ENCODE measurements at regions not wholly inside any gene's neighbourhood (a gene's known extent, or its start where the extent isn't known, plus 50 kb on each side); places are given as distances from the start of the nearest gene placed in this dataset.
A peak's percentile ranks its signal among the peaks of the same experiment; 100 is the strongest.
"Not testable (repeated sequence)": the region's sequence is repeated elsewhere in the genome, so short reads cannot be mapped to it uniquely, and the experiment has no call there.

DNA sequence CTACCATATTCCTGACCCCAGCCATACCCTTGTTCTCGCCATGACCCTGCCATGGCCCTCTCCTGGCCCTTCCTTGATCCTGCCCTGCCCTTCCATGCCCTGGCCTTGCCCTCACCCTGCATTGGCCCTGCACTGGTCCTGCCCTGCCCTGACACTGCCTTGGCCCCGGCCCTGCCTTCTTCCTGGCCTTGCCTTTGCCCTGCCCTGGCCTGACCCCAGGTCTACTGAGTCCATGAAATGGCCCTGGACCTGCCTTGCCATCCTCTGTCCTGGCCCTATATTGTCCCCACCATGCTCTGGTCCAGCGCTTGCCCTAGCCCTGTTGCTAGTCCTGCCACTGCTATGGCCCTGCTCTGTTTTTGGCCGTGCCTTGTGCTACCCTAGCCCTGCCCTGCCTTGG is 536.1 kb downstream of the FOXD4L6 start:
- intact Hi-C loops (cut with DNase I; ENCODE audit: low total_unique reads); H3K9me3 ChIP-seq; H3K4me1 ChIP-seq; H3K36me3 ChIP-seq; H3K27me3 ChIP-seq; DNase-seq; H3K4me3 ChIP-seq; H3K27ac ChIP-seq: not testable (repeated sequence)

- peak; percentile 8 to 60 for DNase-seq
- H3K27ac ChIP-seq; H3K9me3 ChIP-seq; H3K4me3 ChIP-seq; H3K27me3 ChIP-seq; H3K4me1 ChIP-seq; H3K36me3 ChIP-seq; intact Hi-C loops (cut with DNase I; ENCODE audit: low total_unique reads): not testable (repeated sequence)
These were observed 536.6 kb downstream of the FOXD4L6 start for GRCh38 chr9:40591915-40592314.

GRCh38 chr9:40587475-40588195 is 540.8 kb downstream of the FOXD4L6 start:
- H3K27me3 ChIP-seq; intact Hi-C loops (cut with DNase I; ENCODE audit: low total_unique reads); H3K36me3 ChIP-seq; H3K4me1 ChIP-seq; H3K27ac ChIP-seq; H3K4me3 ChIP-seq; H3K9me3 ChIP-seq: not testable (repeated sequence)
- DNase-seq = peak in 1 of 2 donors; percentile 65

DNA sequence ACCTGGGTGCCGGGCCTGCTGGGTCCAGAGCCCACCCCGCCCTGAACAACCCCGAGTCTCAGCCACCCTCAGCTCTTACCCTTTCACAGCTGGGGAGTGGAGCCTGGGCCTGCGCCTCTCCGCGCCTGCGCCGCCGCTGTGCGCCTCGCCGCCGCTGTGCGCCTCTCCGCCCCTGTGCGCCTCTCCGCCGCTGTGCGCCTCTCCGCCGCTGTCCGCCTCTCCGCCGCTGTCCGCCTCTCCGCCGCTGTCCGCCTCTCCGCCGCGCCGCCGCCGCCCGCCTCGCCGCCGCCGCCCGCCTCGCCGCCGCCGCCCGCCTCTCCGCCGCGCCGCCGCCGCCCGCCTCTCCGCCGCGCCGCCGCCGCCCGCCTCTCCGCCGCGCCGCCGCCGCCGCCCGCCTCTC is 544.4 kb downstream of the FOXD4L6 start:
- intact Hi-C loops (cut with DNase I; ENCODE audit: low total_unique reads); H3K36me3 ChIP-seq; H3K27me3 ChIP-seq; H3K27ac ChIP-seq; DNase-seq; H3K4me1 ChIP-seq; H3K9me3 ChIP-seq: not testable (repeated sequence)
- H3K4me3 ChIP-seq = peak overlapping the region in 1 of 2 donors; percentile 37

GRCh38 chr9:40583230-40583629 is 545.3 kb downstream of the FOXD4L6 start:
- H3K9me3 ChIP-seq; H3K4me1 ChIP-seq; H3K4me3 ChIP-seq; DNase-seq; H3K27me3 ChIP-seq; H3K36me3 ChIP-seq; intact Hi-C loops (cut with DNase I; ENCODE audit: low total_unique reads); H3K27ac ChIP-seq: not testable (repeated sequence)

- H3K27me3 ChIP-seq; H3K27ac ChIP-seq; intact Hi-C loops (cut with DNase I; ENCODE audit: low total_unique reads); H3K9me3 ChIP-seq; DNase-seq; H3K4me1 ChIP-seq; H3K36me3 ChIP-seq; H3K4me3 ChIP-seq: not testable (repeated sequence)
These were observed 549.6 kb downstream of the FOXD4L6 start for GRCh38 chr9:40578908-40579307.

Measured in tibial artery (tissue), 4 donors.